ENCODE measurements at regions not wholly inside any gene's neighbourhood (a gene's known extent, or its start where the extent isn't known, plus 50 kb on each side); places are given as distances from the start of the nearest gene placed in this dataset.

GRCh38 chr1:23625929-23626535 is 65.6 kb upstream of the RPL11 start:
- TF ChIP-seq CTCF (conservative IDR thresholded peaks at IDR 0.05; ENCODE audit: low read depth, low read length) (no peak), EZH2 (IDR thresholded peaks at IDR 0.05; ENCODE audit: low read length, unreplicated experiment) (no peak)

Measured in PC-3 (cell line).